Ovary (tissue), 7 donors: ENCODE measurements at regions not wholly inside any gene's neighbourhood (a gene's known extent, or its start where the extent isn't known, plus 50 kb on each side); places are given as distances from the start of the nearest gene placed in this dataset.

Experiments
- DNase-seq, 5 donors: peaks; one replicate each; pipeline ENCODE4 v3.0.0-alpha.2; 2019 to 2020
- H3K27ac ChIP-seq, 2 donors: fragments of 200-600 bp; one replicate each; pipeline versions ENCODE4 v1.5.1 to v1.8.0; 2019 to 2022
- H3K27me3 ChIP-seq: fragments of 200-600 bp; one replicate; pipeline ENCODE4 v1.8.0; 2022
- H3K36me3 ChIP-seq: fragments of 200-600 bp; sonication (generic); one replicate; pipeline ENCODE4 v1.5.1; 2019
- H3K4me1 ChIP-seq: one replicate; pipeline ENCODE4 v1.8.1; 2013; ENCODE audit warnings: mild to moderate bottlenecking, moderate library complexity; ENCODE audit not compliant: insufficient read depth
- H3K4me3 ChIP-seq: fragments of 200-600 bp; sonication (generic); one replicate; pipeline ENCODE4 v1.5.1; 2017
- H3K9me3 ChIP-seq, 2 donors: fragments of 200-600 bp in 1 of 2; sonication (generic) in 1 of 2; one replicate each; pipeline versions ENCODE4 v1.5.1 to v1.8.1; 2013 to 2019; ENCODE audit warnings: mild to moderate bottlenecking in 1 of 2, moderate library complexity in 1 of 2
- CTCF ChIP-seq, 3 donors: fragments of 450-650 bp in 2 of 3; fragments of 200-600 bp in 1 of 3; IDR thresholded peaks; one replicate each; pipeline versions ENCODE4 v1.5.1 to v1.8.0; 2016 to 2022; ENCODE audit warnings: antibody characterized with exemption in 3 of 3, mild to moderate bottlenecking in 1 of 3
- EP300 ChIP-seq: sonication (generic); formaldehyde crosslinking; IDR thresholded peaks from one replicate; pipeline ENCODE4 v1.6.1; 2017; ENCODE audit warnings: antibody characterized with exemption
- POLR2A ChIP-seq: fragments of 450-650 bp; IDR thresholded peaks from one replicate; pipeline ENCODE4 v1.6.1; 2017; ENCODE audit warnings: antibody characterized with exemption, mild to moderate bottlenecking, moderate library complexity
- WGBS, 3 donors: extraction: QIAGEN DNeasy Blood & Tissue Kit in 1 of 3; methylation state at CpG; one replicate each; pipeline versions ENCODE4 v1.1.5 to v1.1.7; 2013 to 2017; 5-methylcytosine and 5-hydroxymethylcytosine counted together
- intact Hi-C, 4 donors: fragments of 100-400 bp; cut with DNase I; formaldehyde crosslinking; loops; one replicate each; pipeline versions ENCODE4 v1.11.0 to v1.15.1; 2022 to 2023
- donor health status: DM: no; HTN: no; CAD: no; lungs with moderate emphysema.
- donor health status: DM: no; HTN: no; CAD: no.
- donor health status: Bipolar disorder and iron deficiency.
- donor health status: DM: no; HTN: no; CAD: no.
- donor health status: DM: yes; HTN: yes; CAD: no.

GRCh38 chr7:142602756-142603155 is 146.5 kb upstream of the PRSS1 start:
- no peak overlapping the region for H3K4me3 ChIP-seq
- DNase-seq = no peak
- no peak for TF ChIP-seq POLR2A
- no peak for TF ChIP-seq CTCF (IDR thresholded peaks at IDR 0.05)
- H3K36me3 ChIP-seq = no peaks in the 10 kb centered on the region
- 15 to 35% (median 19%) methylated on average over 8 of the region's 8 CpGs for WGBS, 3 donors
- intact Hi-C loops = no loop called here
- H3K4me1 ChIP-seq = no peaks in the 10 kb centered on the region
- H3K27ac ChIP-seq = no peak overlapping the region
- H3K9me3 ChIP-seq = no peaks in the 10 kb centered on the region
- H3K27me3 ChIP-seq = no peaks in the 10 kb centered on the region

- WGBS, 3 donors = 76 to 80% (median 79%) methylated on average over 9 of the region's 9 CpGs
- Histone ChIP-seq H3K4me1 (no peaks in the 10 kb centered on the region), H3K4me3 (no peak overlapping the region), H3K27me3 (no peaks in the 10 kb centered on the region), H3K36me3 (no peaks in the 10 kb centered on the region), H3K27ac (no peak overlapping the region), H3K9me3 (no peaks in the 10 kb centered on the region)
- no peak for DNase-seq
- intact Hi-C loops = no loop called here
- TF ChIP-seq POLR2A (no peak), EP300 (no peak), CTCF (IDR thresholded peaks at IDR 0.05) (no peak)
Measured at GRCh38 chr7:142602183-142602582, 147.1 kb upstream of the PRSS1 start.

- intact Hi-C loops = no loop called here
- no peaks in the 10 kb centered on the region for H3K9me3 ChIP-seq
- 61 to 65% (median 62%) methylated on average over 6 of the region's 6 CpGs for WGBS, 3 donors
- TF ChIP-seq POLR2A = no peak
- no peak for TF ChIP-seq CTCF (IDR thresholded peaks at IDR 0.05)
- no peak for TF ChIP-seq EP300
- no peak overlapping the region for H3K27ac ChIP-seq
- DNase-seq = no peak
- H3K4me3 ChIP-seq = no peak overlapping the region
- H3K4me1 ChIP-seq = no peaks in the 10 kb centered on the region
- H3K27me3 ChIP-seq = no peaks in the 10 kb centered on the region
- H3K36me3 ChIP-seq = no peaks in the 10 kb centered on the region
Measured at GRCh38 chr7:142598297-142598696, 151.0 kb upstream of the PRSS1 start.

GRCh38 chr7:142597547-142597946 is 151.7 kb upstream of the PRSS1 start:
- WGBS, 3 donors = 17 to 26% (median 18%) methylated on average over 4 of the region's 4 CpGs
- Histone ChIP-seq H3K9me3 (no peaks in the 10 kb centered on the region), H3K27ac (no peak overlapping the region), H3K4me3 (no peak overlapping the region), H3K36me3 (no peaks in the 10 kb centered on the region), H3K27me3 (no peaks in the 10 kb centered on the region), H3K4me1 (no peaks in the 10 kb centered on the region)
- DNase-seq = no peak
- intact Hi-C loops = no loop called here
- TF ChIP-seq EP300 (no peak), CTCF (IDR thresholded peaks at IDR 0.05) (no peak), POLR2A (no peak)
